ENCODE measurements at regions not wholly inside any gene's neighbourhood (a gene's known extent, or its start where the extent isn't known, plus 50 kb on each side); places are given as distances from the start of the nearest gene placed in this dataset.

DNA sequence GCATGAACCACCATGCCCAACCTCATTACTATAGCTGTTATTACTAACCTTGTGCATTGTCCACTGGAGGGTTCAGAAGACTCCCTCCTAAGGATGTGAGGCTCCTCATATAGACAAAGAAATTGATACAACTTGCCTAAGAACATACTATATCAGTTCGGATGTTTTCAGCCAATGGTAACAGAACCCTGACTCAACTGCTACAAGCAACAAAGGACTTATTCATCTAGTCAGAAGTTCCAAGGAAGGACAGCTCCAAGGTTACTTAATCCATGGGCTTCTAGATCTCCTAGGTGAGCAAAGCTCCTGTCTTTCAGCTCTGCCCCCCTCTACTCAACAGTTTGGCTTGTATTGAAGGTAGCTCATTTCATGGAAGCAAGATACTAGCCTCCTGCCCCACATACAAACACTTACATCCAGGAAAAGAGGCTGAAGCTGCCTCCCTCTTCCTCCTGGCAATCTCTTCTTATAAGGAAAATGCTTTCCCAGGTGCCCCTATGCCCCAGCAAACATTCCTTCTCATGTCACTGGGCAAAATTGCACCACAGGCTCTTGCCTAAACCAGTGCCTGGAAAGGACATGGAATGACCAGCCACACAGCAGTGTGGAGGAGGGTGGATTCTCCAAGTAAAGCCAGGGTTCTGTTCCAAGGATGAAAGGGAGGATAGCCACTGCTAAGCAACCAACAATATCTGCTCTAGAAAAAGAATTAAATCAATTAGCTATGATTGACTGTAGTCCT lies 497.8 kb downstream of the FOXO1 start:
- TF ChIP-seq EZH2phosphoT487 (IDR thresholded peaks at IDR 0.05; ENCODE audit: low read depth, severe bottlenecking, unreplicated experiment) = no peak
- no peak for TF ChIP-seq CTCF (IDR thresholded peaks at IDR 0.05; ENCODE audit: poor library complexity)
- TF ChIP-seq EZH2 (IDR thresholded peaks at IDR 0.05; ENCODE audit: borderline replicate concordance) = no peak
